GM21423 (cell line): ENCODE measurements at regions not wholly inside any gene's neighbourhood (a gene's known extent, or its start where the extent isn't known, plus 50 kb on each side); places are given as distances from the start of the nearest gene placed in this dataset.

Source experiments
- ATAC-seq: cut with Tn5 transposase; IDR thresholded peaks from one replicate; pipeline ENCODE4 v1.9.1; 2021; ENCODE audit warnings: mild to moderate bottlenecking, moderate library complexity; ENCODE audit not compliant: unreplicated experiment

- no peak for ATAC-seq
Observed at GRCh38 chr11:110951037-110951949, 239.1 kb upstream of the ARHGAP20 start.

GRCh38 chr11:110948112-110948511 is 235.9 kb upstream of the ARHGAP20 start:
- ATAC-seq = no peak

- ATAC-seq = no peak
Observed at GRCh38 chr11:110947096-110947495, 234.9 kb upstream of the ARHGAP20 start.

GRCh38 chr11:110939471-110939870 is 227.2 kb upstream of the ARHGAP20 start:
- no peak for ATAC-seq

- no peak for ATAC-seq
Observed at GRCh38 chr11:110935018-110935640, 222.9 kb upstream of the ARHGAP20 start.

- no peak for ATAC-seq
Observed at GRCh38 chr11:110929129-110929528, 216.9 kb upstream of the ARHGAP20 start.

- ATAC-seq = no peak
Observed at GRCh38 chr11:110928391-110928790, 216.2 kb upstream of the ARHGAP20 start.

- ATAC-seq = no peak
Observed at GRCh38 chr11:110921742-110922521, 209.7 kb upstream of the ARHGAP20 start.

GRCh38 chr11:110919241-110919922 is 207.1 kb upstream of the ARHGAP20 start:
- ATAC-seq = peak; percentile 86

- ATAC-seq = no peak
Observed at GRCh38 chr11:110918351-110918750, 206.1 kb upstream of the ARHGAP20 start.

GRCh38 chr11:110912437-110912836 is 200.2 kb upstream of the ARHGAP20 start:
- ATAC-seq = no peak

- no peak for ATAC-seq
Observed at GRCh38 chr11:110910384-110910783, 198.1 kb upstream of the ARHGAP20 start.

GRCh38 chr11:110909336-110909735 is 197.1 kb upstream of the ARHGAP20 start:
- no peak for ATAC-seq

GRCh38 chr11:110908401-110909105 is 196.3 kb upstream of the ARHGAP20 start:
- no peak for ATAC-seq

GRCh38 chr11:110907629-110908028 is 195.4 kb upstream of the ARHGAP20 start:
- ATAC-seq = peak; percentile 81

- ATAC-seq = no peak
Observed at GRCh38 chr11:110903830-110904229, 191.6 kb upstream of the ARHGAP20 start.

- ATAC-seq = no peak
Observed at GRCh38 chr11:110903378-110903777, 191.1 kb upstream of the ARHGAP20 start.

- ATAC-seq = no peak
Observed at GRCh38 chr11:110901441-110901840, 189.2 kb upstream of the ARHGAP20 start.

GRCh38 chr11:110900426-110900825 is 188.2 kb upstream of the ARHGAP20 start:
- no peak for ATAC-seq

GRCh38 chr11:110897035-110897434 is 184.8 kb upstream of the ARHGAP20 start:
- no peak for ATAC-seq
